GM23338 (cell line): ENCODE measurements at regions not wholly inside any gene's neighbourhood (a gene's known extent, or its start where the extent isn't known, plus 50 kb on each side); places are given as distances from the start of the nearest gene placed in this dataset.

Experiments used
- ATAC-seq: fragments of 200-7000 bp; cut with Tn5 transposase; 3 replicates; pipeline ENCODE4 v1.9.1; 2020
- DNase-seq: peaks from one replicate; pipeline ENCODE4 v3.0.0-alpha.2; 2015; ENCODE audit warnings: low spot score
- H2AFZ ChIP-seq: fragments of 200-600 bp; sonication (generic); 2 replicates; pipeline ENCODE4 v1.8.0; 2016; ENCODE audit warnings: antibody characterized with exemption, mild to moderate bottlenecking, moderate library complexity
- H3F3A ChIP-seq: fragments of 200-600 bp; sonication (generic); replicated peaks from 2 replicates; pipeline ENCODE4 v1.8.0; 2017; ENCODE audit warnings: antibody characterized with exemption, mixed run types, low read depth
- H3K27ac ChIP-seq: fragments of 200-600 bp; sonication (generic); 2 replicates; pipeline ENCODE4 v1.6.1; 2016; ENCODE audit warnings: low read depth
- H3K27me3 ChIP-seq: fragments of 200-600 bp; sonication (generic); 2 replicates; pipeline ENCODE4 v1.8.0; 2016; ENCODE audit warnings: mild to moderate bottlenecking, mixed run types, moderate library complexity; ENCODE audit not compliant: insufficient read depth
- H3K36me3 ChIP-seq: fragments of 200-600 bp; sonication (generic); 2 replicates; pipeline ENCODE4 v1.8.0; 2016; ENCODE audit warnings: mild to moderate bottlenecking; ENCODE audit not compliant: insufficient read depth
- H3K4me1 ChIP-seq: fragments of 200-600 bp; sonication (generic); 2 replicates; pipeline ENCODE4 v1.8.0; 2016; ENCODE audit warnings: mild to moderate bottlenecking, moderate library complexity; ENCODE audit not compliant: insufficient read depth
- H3K4me2 ChIP-seq: fragments of 200-600 bp; sonication (generic); 2 replicates; pipeline ENCODE4 v1.7.1; 2017; ENCODE audit warnings: mixed run types
- H3K4me3 ChIP-seq: fragments of 200-600 bp; sonication (generic); 2 replicates; pipeline ENCODE4 v1.6.1; 2016; ENCODE audit warnings: mixed run types
- H3K79me2 ChIP-seq: fragments of 200-600 bp; sonication (generic); replicated peaks from 2 replicates; pipeline ENCODE4 v1.8.0; 2017; ENCODE audit warnings: mild to moderate bottlenecking; ENCODE audit not compliant: insufficient read depth
- H3K9me2 ChIP-seq: fragments of 200-600 bp; sonication (generic); 2 replicates; pipeline ENCODE4 v1.8.0; 2017; ENCODE audit not compliant: insufficient read depth
- H4K20me1 ChIP-seq: fragments of 200-600 bp; sonication (generic); replicated peaks from 2 replicates; pipeline ENCODE4 v1.8.0; 2017; ENCODE audit warnings: mild to moderate bottlenecking; ENCODE audit not compliant: insufficient read depth
- H3K27ac Mint-ChIP-seq: 2 replicates; pipeline ENCODE4 v1.8.0; 2020; ENCODE audit warnings: inconsistent platforms, mild to moderate bottlenecking, moderate library complexity, mixed read lengths
- H3K27me3 Mint-ChIP-seq: 3 replicates; pipeline ENCODE4 v1.8.0; 2022; ENCODE audit warnings: low read depth, mild to moderate bottlenecking, moderate library complexity, mixed read lengths, inconsistent platforms; ENCODE audit not compliant: insufficient read depth, poor library complexity
- H3K36me3 Mint-ChIP-seq: 3 replicates; pipeline ENCODE4 v1.8.0; 2021; ENCODE audit warnings: low read depth, mild to moderate bottlenecking, inconsistent platforms, moderate library complexity, mixed read lengths
- H3K4me1 Mint-ChIP-seq: 3 replicates; pipeline ENCODE4 v1.8.0; 2020; ENCODE audit warnings: mild to moderate bottlenecking, inconsistent platforms, mixed read lengths
- H3K4me3 Mint-ChIP-seq: 3 replicates; pipeline ENCODE4 v1.8.0; 2021; ENCODE audit warnings: moderate library complexity, mild to moderate bottlenecking, inconsistent platforms, mixed read lengths
- H3K9me3 Mint-ChIP-seq: 3 replicates; pipeline ENCODE4 v1.8.0; 2020; ENCODE audit warnings: moderate library complexity, mild to moderate bottlenecking, inconsistent platforms, mixed read lengths
- CREB1 ChIP-seq: fragments of 250-450 bp; sonication (Bioruptor Pico); IDR thresholded peaks from 2 replicates; pipeline ENCODE4 v1.5.0; 2020; ENCODE audit warnings: low read depth, mild to moderate bottlenecking, moderate library complexity
- EZH2 ChIP-seq: fragments of 200-600 bp; sonication (generic); IDR thresholded peaks from one replicate; pipeline ENCODE4 v1.8.0; 2017; ENCODE audit warnings: antibody characterized with exemption, mild to moderate bottlenecking, low read depth; ENCODE audit not compliant: unreplicated experiment
- EZH2phosphoT487 ChIP-seq: fragments of 200-600 bp; sonication (generic); IDR thresholded peaks from one replicate; pipeline ENCODE4 v1.8.1; 2018; ENCODE audit warnings: antibody characterized with exemption; ENCODE audit not compliant: unreplicated experiment
- JUNB ChIP-seq: IDR thresholded peaks from one replicate; pipeline ENCODE4 v1.6.1; 2016; ENCODE audit warnings: antibody characterized with exemption; ENCODE audit not compliant: unreplicated experiment
- NANOG ChIP-seq: IDR thresholded peaks from 2 replicates; pipeline ENCODE4 v1.6.1; 2016; ENCODE audit warnings: antibody characterized with exemption, borderline replicate concordance
- POLR2AphosphoS5 ChIP-seq: IDR thresholded peaks from 2 replicates; pipeline ENCODE4 v1.6.1; 2016; ENCODE audit warnings: antibody characterized with exemption, low read depth
- STAT1 ChIP-seq: IDR thresholded peaks from one replicate; pipeline ENCODE4 v1.6.1; 2016; ENCODE audit warnings: antibody characterized with exemption; ENCODE audit not compliant: unreplicated experiment
- ZNF114 ChIP-seq: fragments of 250-450 bp; sonication (Bioruptor Pico); IDR thresholded peaks from 2 replicates; pipeline ENCODE4 v1.5.0; 2020; ENCODE audit warnings: mild to moderate bottlenecking, moderate library complexity
- ZNF331 ChIP-seq: fragments of 250-450 bp; sonication (Bioruptor Pico); IDR thresholded peaks from 2 replicates; pipeline ENCODE4 v1.5.0; 2020; ENCODE audit warnings: low read depth, mild to moderate bottlenecking, moderate library complexity
- TF ChIP-seq, protein P1 (sequence below): fragments of 250-450 bp; sonication (Bioruptor Pico); IDR thresholded peaks from 2 replicates; pipeline ENCODE4 v1.5.0; 2020; ENCODE audit warnings: mild to moderate bottlenecking, moderate library complexity
- TF ChIP-seq, protein P2 (sequence below), 2 experiments: fragments of 200-600 bp in 1 of 2; sonication (generic) in 1 of 2; conservative IDR thresholded peaks; 2 replicates each; pipeline versions ENCODE4 v1.5.1 to v1.6.1; 2016 to 2017; ENCODE audit warnings: antibody characterized with exemption in 2 of 2, low read depth in 2 of 2, mild to moderate bottlenecking in 2 of 2, moderate library complexity in 1 of 2
- TF ChIP-seq, protein P3 (sequence below): IDR thresholded peaks from 2 replicates; pipeline ENCODE4 v1.6.1; 2016; ENCODE audit warnings: antibody characterized with exemption
- TF ChIP-seq, protein P4 (sequence below): IDR thresholded peaks from one replicate; pipeline ENCODE4 v1.6.1; 2018; ENCODE audit warnings: antibody characterized with exemption; ENCODE audit not compliant: unreplicated experiment

DNA sequence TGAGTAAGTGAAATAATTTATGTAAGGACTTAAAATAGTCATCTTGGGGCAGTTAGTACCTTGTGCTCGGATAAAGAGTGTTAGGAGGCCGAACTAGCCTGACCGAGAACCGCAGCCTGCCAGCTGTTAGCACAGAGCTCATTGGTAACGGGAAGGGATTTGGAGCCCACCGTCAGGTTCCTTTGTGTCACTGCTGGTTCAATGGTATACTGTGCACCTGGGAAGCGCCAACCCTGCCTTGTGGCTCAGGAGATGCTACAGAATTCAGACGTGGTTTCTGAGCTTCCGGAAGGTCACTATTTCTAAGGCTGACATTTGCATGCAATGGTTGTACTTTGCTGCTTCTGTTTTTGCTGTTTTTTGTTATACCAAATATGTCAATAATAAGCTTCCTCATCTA lies 403.5 kb downstream of the CADM1 start:
- Histone ChIP-seq H3K27me3 (no peaks in the 10 kb centered on the region), H3K79me2 (no peaks in the 10 kb centered on the region), H3F3A (no peaks in the 10 kb centered on the region), H3K9me2 (no peaks in the 10 kb centered on the region), H4K20me1 (no peaks in the 10 kb centered on the region), H3K4me3 (no peak overlapping the region), H3K4me2 (no peak overlapping the region), H2AFZ (no peak overlapping the region), H3K27ac (no peak overlapping the region), H3K36me3 (no peaks in the 10 kb centered on the region), H3K4me1 (no peaks in the 10 kb centered on the region)
- Mint-ChIP-seq H3K36me3 (no peaks in the 10 kb centered on the region), H3K27ac (no peak overlapping the region), H3K27me3 (peaks cover 3% of the 10 kb centered on the region), H3K4me3 (no peak overlapping the region), H3K9me3 (no peaks in the 10 kb centered on the region), H3K4me1 (no peaks in the 10 kb centered on the region)
- ATAC-seq, result no peak
- DNase-seq, result no peak
- TF ChIP-seq, protein P1, sequence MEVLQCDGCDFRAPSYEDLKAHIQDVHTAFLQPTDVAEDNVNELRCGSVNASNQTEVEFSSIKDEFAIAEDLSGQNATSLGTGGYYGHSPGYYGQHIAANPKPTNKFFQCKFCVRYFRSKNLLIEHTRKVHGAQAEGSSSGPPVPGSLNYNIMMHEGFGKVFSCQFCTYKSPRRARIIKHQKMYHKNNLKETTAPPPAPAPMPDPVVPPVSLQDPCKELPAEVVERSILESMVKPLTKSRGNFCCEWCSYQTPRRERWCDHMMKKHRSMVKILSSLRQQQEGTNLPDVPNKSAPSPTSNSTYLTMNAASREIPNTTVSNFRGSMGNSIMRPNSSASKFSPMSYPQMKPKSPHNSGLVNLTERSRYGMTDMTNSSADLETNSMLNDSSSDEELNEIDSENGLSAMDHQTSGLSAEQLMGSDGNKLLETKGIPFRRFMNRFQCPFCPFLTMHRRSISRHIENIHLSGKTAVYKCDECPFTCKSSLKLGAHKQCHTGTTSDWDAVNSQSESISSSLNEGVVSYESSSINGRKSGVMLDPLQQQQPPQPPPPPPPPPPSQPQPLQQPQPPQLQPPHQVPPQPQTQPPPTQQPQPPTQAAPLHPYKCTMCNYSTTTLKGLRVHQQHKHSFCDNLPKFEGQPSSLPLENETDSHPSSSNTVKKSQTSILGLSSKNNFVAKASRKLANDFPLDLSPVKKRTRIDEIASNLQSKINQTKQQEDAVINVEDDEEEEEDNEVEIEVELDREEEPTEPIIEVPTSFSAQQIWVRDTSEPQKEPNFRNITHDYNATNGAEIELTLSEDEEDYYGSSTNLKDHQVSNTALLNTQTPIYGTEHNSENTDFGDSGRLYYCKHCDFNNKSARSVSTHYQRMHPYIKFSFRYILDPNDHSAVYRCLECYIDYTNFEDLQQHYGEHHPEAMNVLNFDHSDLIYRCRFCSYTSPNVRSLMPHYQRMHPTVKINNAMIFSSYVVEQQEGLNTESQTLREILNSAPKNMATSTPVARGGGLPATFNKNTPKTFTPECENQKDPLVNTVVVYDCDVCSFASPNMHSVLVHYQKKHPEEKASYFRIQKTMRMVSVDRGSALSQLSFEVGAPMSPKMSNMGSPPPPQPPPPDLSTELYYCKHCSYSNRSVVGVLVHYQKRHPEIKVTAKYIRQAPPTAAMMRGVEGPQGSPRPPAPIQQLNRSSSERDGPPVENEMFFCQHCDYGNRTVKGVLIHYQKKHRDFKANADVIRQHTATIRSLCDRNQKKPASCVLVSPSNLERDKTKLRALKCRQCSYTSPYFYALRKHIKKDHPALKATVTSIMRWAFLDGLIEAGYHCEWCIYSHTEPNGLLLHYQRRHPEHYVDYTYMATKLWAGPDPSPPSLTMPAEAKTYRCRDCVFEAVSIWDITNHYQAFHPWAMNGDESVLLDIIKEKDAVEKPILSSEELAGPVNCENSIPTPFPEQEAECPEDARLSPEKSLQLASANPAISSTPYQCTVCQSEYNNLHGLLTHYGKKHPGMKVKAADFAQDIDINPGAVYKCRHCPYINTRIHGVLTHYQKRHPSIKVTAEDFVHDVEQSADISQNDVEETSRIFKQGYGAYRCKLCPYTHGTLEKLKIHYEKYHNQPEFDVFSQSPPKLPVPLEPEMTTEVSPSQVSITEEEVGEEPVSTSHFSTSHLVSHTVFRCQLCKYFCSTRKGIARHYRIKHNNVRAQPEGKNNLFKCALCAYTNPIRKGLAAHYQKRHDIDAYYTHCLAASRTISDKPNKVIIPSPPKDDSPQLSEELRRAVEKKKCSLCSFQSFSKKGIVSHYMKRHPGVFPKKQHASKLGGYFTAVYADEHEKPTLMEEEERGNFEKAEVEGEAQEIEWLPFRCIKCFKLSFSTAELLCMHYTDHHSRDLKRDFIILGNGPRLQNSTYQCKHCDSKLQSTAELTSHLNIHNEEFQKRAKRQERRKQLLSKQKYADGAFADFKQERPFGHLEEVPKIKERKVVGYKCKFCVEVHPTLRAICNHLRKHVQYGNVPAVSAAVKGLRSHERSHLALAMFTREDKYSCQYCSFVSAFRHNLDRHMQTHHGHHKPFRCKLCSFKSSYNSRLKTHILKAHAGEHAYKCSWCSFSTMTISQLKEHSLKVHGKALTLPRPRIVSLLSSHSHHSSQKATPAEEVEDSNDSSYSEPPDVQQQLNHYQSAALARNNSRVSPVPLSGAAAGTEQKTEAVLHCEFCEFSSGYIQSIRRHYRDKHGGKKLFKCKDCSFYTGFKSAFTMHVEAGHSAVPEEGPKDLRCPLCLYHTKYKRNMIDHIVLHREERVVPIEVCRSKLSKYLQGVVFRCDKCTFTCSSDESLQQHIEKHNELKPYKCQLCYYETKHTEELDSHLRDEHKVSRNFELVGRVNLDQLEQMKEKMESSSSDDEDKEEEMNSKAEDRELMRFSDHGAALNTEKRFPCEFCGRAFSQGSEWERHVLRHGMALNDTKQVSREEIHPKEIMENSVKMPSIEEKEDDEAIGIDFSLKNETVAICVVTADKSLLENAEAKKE (CRISPR knock-in tag), result no peak
- no peak for TF ChIP-seq ZNF114
- no peak for TF ChIP-seq STAT1
- no peak for TF ChIP-seq CREB1 (CRISPR knock-in tag)
- TF ChIP-seq, protein P2, sequence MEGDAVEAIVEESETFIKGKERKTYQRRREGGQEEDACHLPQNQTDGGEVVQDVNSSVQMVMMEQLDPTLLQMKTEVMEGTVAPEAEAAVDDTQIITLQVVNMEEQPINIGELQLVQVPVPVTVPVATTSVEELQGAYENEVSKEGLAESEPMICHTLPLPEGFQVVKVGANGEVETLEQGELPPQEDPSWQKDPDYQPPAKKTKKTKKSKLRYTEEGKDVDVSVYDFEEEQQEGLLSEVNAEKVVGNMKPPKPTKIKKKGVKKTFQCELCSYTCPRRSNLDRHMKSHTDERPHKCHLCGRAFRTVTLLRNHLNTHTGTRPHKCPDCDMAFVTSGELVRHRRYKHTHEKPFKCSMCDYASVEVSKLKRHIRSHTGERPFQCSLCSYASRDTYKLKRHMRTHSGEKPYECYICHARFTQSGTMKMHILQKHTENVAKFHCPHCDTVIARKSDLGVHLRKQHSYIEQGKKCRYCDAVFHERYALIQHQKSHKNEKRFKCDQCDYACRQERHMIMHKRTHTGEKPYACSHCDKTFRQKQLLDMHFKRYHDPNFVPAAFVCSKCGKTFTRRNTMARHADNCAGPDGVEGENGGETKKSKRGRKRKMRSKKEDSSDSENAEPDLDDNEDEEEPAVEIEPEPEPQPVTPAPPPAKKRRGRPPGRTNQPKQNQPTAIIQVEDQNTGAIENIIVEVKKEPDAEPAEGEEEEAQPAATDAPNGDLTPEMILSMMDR (conservative IDR thresholded peaks at IDR 0.05; ENCODE audit: low read depth in 2 of 2), result no peak
- TF ChIP-seq EZH2, result no peak
- TF ChIP-seq, protein P3, sequence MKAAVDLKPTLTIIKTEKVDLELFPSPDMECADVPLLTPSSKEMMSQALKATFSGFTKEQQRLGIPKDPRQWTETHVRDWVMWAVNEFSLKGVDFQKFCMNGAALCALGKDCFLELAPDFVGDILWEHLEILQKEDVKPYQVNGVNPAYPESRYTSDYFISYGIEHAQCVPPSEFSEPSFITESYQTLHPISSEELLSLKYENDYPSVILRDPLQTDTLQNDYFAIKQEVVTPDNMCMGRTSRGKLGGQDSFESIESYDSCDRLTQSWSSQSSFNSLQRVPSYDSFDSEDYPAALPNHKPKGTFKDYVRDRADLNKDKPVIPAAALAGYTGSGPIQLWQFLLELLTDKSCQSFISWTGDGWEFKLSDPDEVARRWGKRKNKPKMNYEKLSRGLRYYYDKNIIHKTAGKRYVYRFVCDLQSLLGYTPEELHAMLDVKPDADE, result no peak
- TF ChIP-seq, protein P4, sequence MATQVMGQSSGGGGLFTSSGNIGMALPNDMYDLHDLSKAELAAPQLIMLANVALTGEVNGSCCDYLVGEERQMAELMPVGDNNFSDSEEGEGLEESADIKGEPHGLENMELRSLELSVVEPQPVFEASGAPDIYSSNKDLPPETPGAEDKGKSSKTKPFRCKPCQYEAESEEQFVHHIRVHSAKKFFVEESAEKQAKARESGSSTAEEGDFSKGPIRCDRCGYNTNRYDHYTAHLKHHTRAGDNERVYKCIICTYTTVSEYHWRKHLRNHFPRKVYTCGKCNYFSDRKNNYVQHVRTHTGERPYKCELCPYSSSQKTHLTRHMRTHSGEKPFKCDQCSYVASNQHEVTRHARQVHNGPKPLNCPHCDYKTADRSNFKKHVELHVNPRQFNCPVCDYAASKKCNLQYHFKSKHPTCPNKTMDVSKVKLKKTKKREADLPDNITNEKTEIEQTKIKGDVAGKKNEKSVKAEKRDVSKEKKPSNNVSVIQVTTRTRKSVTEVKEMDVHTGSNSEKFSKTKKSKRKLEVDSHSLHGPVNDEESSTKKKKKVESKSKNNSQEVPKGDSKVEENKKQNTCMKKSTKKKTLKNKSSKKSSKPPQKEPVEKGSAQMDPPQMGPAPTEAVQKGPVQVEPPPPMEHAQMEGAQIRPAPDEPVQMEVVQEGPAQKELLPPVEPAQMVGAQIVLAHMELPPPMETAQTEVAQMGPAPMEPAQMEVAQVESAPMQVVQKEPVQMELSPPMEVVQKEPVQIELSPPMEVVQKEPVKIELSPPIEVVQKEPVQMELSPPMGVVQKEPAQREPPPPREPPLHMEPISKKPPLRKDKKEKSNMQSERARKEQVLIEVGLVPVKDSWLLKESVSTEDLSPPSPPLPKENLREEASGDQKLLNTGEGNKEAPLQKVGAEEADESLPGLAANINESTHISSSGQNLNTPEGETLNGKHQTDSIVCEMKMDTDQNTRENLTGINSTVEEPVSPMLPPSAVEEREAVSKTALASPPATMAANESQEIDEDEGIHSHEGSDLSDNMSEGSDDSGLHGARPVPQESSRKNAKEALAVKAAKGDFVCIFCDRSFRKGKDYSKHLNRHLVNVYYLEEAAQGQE, result no peak
- TF ChIP-seq ZNF331, result no peak
- no peak for TF ChIP-seq EZH2phosphoT487
- no peak for TF ChIP-seq POLR2AphosphoS5
- no peak for TF ChIP-seq NANOG
- no peak for TF ChIP-seq JUNB
